A549 (cell line): ENCODE measurements at regions not wholly inside any gene's neighbourhood (a gene's known extent, or its start where the extent isn't known, plus 50 kb on each side); places are given as distances from the start of the nearest gene placed in this dataset.

Experiments
- CTCF ChIP-seq: fragments of >200 bp; sonication (Bioruptor Twin); formaldehyde crosslinking; IDR thresholded peaks from 3 replicates; pipeline ENCODE4 v1.5.1; 2016
- EP300 ChIP-seq, 2 experiments: fragments of >200 bp; sonication (Bioruptor Twin); formaldehyde crosslinking; IDR thresholded peaks; 2 replicates in 1 of 2; 3 replicates in 1 of 2; pipeline ENCODE4 v1.6.1; 2016 to 2017
- ESRRA ChIP-seq: fragments of 150-350 bp; IDR thresholded peaks from 2 replicates; pipeline ENCODE4 v1.6.1; 2014; ENCODE audit warnings: mild to moderate bottlenecking, low read length, borderline replicate concordance
- FOSB ChIP-seq: fragments of 250-450 bp; sonication (Bioruptor Pico); IDR thresholded peaks from 2 replicates; pipeline ENCODE4 v1.5.0; 2020; ENCODE audit warnings: mild to moderate bottlenecking, moderate library complexity
- POLR2A ChIP-seq: IDR thresholded peaks from 2 replicates; pipeline ENCODE4 v1.6.1; 2012; ENCODE audit warnings: mild to moderate bottlenecking, low read length
- RNF2 ChIP-seq: fragments of 200-600 bp; sonication (generic); IDR thresholded peaks from 2 replicates; pipeline ENCODE4 v1.6.1; 2016; ENCODE audit warnings: low read depth, mild to moderate bottlenecking, antibody characterized with exemption, moderate library complexity, borderline replicate concordance
- ZFP36 ChIP-seq: fragments of 450-650 bp; IDR thresholded peaks from 2 replicates; pipeline ENCODE4 v1.6.1; 2014; ENCODE audit warnings: borderline replicate concordance; ENCODE audit not compliant: partially characterized antibody

GRCh38 chr7:92997719-92998118, 120.1 kb downstream of the SAMD9 start:
- TF ChIP-seq CTCF (no peak), ZFP36 (no peak), EP300 (IDR thresholded peaks at IDR 0.05) (no peak), RNF2 (no peak), ESRRA (no peak), FOSB (CRISPR knock-in tag) (no peak), POLR2A (no peak)
